Keratinocyte (primary cell): ENCODE measurements at regions not wholly inside any gene's neighbourhood (a gene's known extent, or its start where the extent isn't known, plus 50 kb on each side); places are given as distances from the start of the nearest gene placed in this dataset.

Experiments
- DNase-seq: peaks from one replicate; pipeline ENCODE4 v3.0.0-alpha.2; 2011; ENCODE audit warnings: low read depth, missing footprints, low spot score
- FAIRE-seq: peaks from 2 replicates; lab custom pipeline; 2011; peaks lifted over from hg19 to GRCh38; lab: Jason Lieb, UNC
- H2AFZ ChIP-seq: 2 replicates; pipeline ENCODE4 v1.6.0; 2012; ENCODE audit warnings: low read length, control low read depth, inconsistent platforms; ENCODE audit not compliant: control insufficient read depth
- H3K27ac ChIP-seq: 2 replicates; pipeline ENCODE4 v1.5.1; 2011; ENCODE audit warnings: low read length; ENCODE audit not compliant: control insufficient read depth, insufficient read depth
- H3K27me3 ChIP-seq: 3 replicates; pipeline ENCODE4 v1.6.0; 2011; ENCODE audit warnings: low read length; ENCODE audit not compliant: control insufficient read depth, insufficient read depth; ENCODE audit errors: extremely low read depth
- H3K36me3 ChIP-seq, 2 experiments: 2 replicates in 1 of 2; 3 replicates in 1 of 2; pipeline ENCODE4 v1.5.1; 2011; ENCODE audit warnings: low read length in 2 of 2, mild to moderate bottlenecking in 1 of 2; ENCODE audit not compliant: control insufficient read depth in 2 of 2, insufficient read depth in 2 of 2; ENCODE audit errors: extremely low read depth in 1 of 2
- H3K4me1 ChIP-seq: 3 replicates; pipeline ENCODE4 v1.5.1; 2011; ENCODE audit warnings: low read length; ENCODE audit not compliant: control insufficient read depth, insufficient read depth; ENCODE audit errors: extremely low read depth
- H3K4me2 ChIP-seq: 3 replicates; pipeline ENCODE4 v1.6.0; 2011; ENCODE audit warnings: low read depth, low read length; ENCODE audit not compliant: control insufficient read depth, insufficient read depth; ENCODE audit errors: extremely low read depth
- H3K4me3 ChIP-seq, 3 experiments: fragments of 200-600 bp in 1 of 3; sonication (generic) in 1 of 3; 2 replicates in 2 of 3; 3 replicates in 1 of 3; pipeline ENCODE4 v1.5.1; 2011 to 2016; ENCODE audit warnings: low read length in 3 of 3, mild to moderate bottlenecking in 3 of 3, control low read depth in 2 of 3, inconsistent platforms in 1 of 3, low read depth in 1 of 3, mixed read lengths in 1 of 3, mixed run types in 1 of 3, moderate library complexity in 1 of 3; ENCODE audit not compliant: control insufficient read depth in 2 of 3, insufficient read depth in 2 of 3; ENCODE audit errors: extremely low read depth in 1 of 3
- H3K79me2 ChIP-seq: 2 replicates; pipeline ENCODE4 v1.6.0; 2012; ENCODE audit warnings: low read length; ENCODE audit not compliant: control insufficient read depth, insufficient read depth
- H3K9ac ChIP-seq: 3 replicates; pipeline ENCODE4 v1.6.0; 2011; ENCODE audit warnings: low read length; ENCODE audit not compliant: control insufficient read depth, insufficient read depth; ENCODE audit errors: extremely low read depth
- H3K9me1 ChIP-seq: 3 replicates; pipeline ENCODE4 v1.6.0; 2011; ENCODE audit warnings: low read length; ENCODE audit not compliant: control insufficient read depth, insufficient read depth; ENCODE audit errors: extremely low read depth
- H3K9me3 ChIP-seq: 2 replicates; pipeline ENCODE4 v1.5.1; 2012; ENCODE audit warnings: low read depth, low read length; ENCODE audit not compliant: control insufficient read depth
- H4K20me1 ChIP-seq: 3 replicates; pipeline ENCODE4 v1.6.0; 2011; ENCODE audit warnings: low read length; ENCODE audit not compliant: control insufficient read depth, insufficient read depth; ENCODE audit errors: extremely low read depth
- EZH2 ChIP-seq: IDR thresholded peaks from one replicate; pipeline ENCODE4 v1.6.1; 2012; ENCODE audit warnings: inconsistent platforms, mild to moderate bottlenecking, low read length, moderate library complexity
- dilution Hi-C: fragments of 300-500 bp; cut with MboI; formaldehyde crosslinking; loops from one replicate; pipeline ENCODE4 v1.7.0; 2020; ENCODE audit warnings: low sequenced_read_pairs; ENCODE audit not compliant: extremely low pct_ligation_motif_present
- TF ChIP-seq, protein P1 (sequence below), 3 experiments: IDR thresholded peaks in 1 of 3; conservative IDR thresholded peaks in 1 of 3; optimal IDR thresholded peaks in 1 of 3; 2 replicates in 2 of 3; 3 replicates in 1 of 3; pipeline versions ENCODE3 to v1.5.1; 2011; ENCODE audit warnings: low read length in 3 of 3, mild to moderate bottlenecking in 3 of 3, moderate library complexity in 2 of 3, control low read depth in 1 of 3, inconsistent platforms in 1 of 3; ENCODE audit not compliant: insufficient read depth in 2 of 3; ENCODE audit errors: extremely low read depth in 1 of 3

DNA sequence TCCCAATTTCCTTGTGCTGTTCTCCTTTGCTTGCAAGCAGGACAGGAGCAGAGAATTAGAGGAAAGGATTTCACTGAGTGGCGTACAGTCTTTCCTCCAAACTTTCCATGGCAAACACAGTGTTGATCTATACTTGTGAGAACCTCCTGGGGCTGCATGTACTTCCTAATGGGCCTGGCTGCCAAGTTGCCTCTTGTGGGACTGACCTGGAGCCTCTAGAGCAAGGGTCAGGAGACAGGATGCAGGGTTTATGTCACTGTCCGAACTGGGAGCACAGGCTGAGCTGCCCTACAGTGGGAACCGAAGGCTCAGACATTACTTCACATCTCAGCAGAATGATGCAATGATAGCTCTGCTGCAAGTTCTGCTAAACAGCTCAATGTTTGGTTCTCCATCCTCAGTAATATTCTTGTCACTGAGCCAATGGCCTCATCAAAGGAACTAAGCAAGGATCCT is 102.3 kb downstream of the ENC1 start:
- Histone ChIP-seq H3K9ac (no peak overlapping the region), H4K20me1 (no peaks in the 10 kb centered on the region), H3K4me2 (no peak overlapping the region), H2AFZ (no peak overlapping the region), H3K27me3 (no peaks in the 10 kb centered on the region), H3K9me1 (no peaks in the 10 kb centered on the region), H3K27ac (no peak overlapping the region), H3K4me3 (no peak overlapping the region), H3K9me3 (no peaks in the 10 kb centered on the region), H3K4me1 (peaks cover 24% of the 10 kb centered on the region), H3K36me3 (no peaks in the 10 kb centered on the region), H3K79me2 (no peaks in the 10 kb centered on the region)
- no peak for FAIRE-seq
- dilution Hi-C loops, result no loop called here
- TF ChIP-seq, protein P1, sequence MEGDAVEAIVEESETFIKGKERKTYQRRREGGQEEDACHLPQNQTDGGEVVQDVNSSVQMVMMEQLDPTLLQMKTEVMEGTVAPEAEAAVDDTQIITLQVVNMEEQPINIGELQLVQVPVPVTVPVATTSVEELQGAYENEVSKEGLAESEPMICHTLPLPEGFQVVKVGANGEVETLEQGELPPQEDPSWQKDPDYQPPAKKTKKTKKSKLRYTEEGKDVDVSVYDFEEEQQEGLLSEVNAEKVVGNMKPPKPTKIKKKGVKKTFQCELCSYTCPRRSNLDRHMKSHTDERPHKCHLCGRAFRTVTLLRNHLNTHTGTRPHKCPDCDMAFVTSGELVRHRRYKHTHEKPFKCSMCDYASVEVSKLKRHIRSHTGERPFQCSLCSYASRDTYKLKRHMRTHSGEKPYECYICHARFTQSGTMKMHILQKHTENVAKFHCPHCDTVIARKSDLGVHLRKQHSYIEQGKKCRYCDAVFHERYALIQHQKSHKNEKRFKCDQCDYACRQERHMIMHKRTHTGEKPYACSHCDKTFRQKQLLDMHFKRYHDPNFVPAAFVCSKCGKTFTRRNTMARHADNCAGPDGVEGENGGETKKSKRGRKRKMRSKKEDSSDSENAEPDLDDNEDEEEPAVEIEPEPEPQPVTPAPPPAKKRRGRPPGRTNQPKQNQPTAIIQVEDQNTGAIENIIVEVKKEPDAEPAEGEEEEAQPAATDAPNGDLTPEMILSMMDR (optimal IDR thresholded peaks at IDR 0.05 in 1 of 3, IDR thresholded peaks at IDR 0.05 in 1 of 3, conservative IDR thresholded peaks at IDR 0.05 in 1 of 3; ENCODE audit: extremely low read depth in 1 of 3, insufficient read depth in 2 of 3, low read length in 3 of 3), result no peak
- TF ChIP-seq EZH2, result no peak
- no peak for DNase-seq

DNA sequence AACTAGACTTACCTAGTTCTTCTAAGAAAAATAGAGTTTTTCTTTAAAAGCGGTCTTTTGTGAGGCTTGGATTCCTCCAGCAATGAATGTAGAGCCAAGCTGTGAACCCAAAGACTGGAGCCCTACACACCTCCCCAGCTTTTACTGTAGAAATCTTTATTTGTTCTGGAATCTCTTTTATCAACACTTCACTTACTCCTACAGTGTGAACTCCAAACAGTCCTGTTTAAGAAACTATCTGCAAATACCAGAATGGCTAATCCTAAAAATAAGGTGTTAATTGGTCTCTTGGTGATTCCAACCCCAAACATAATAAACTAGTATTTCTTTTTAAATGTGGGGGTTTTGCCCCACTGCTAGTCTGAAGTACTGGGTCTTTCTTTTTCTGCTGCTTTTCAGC is 103.9 kb downstream of the ENC1 start:
- Histone ChIP-seq H4K20me1 (no peaks in the 10 kb centered on the region), H2AFZ (no peak overlapping the region), H3K9me1 (no peaks in the 10 kb centered on the region), H3K4me3 (no peak overlapping the region), H3K4me2 (no peak overlapping the region), H3K79me2 (no peaks in the 10 kb centered on the region), H3K9me3 (no peaks in the 10 kb centered on the region), H3K9ac (no peak overlapping the region), H3K36me3 (no peaks in the 10 kb centered on the region), H3K27me3 (no peaks in the 10 kb centered on the region), H3K4me1 (peaks cover 8% of the 10 kb centered on the region), H3K27ac (no peak overlapping the region)
- TF ChIP-seq, protein P1 (optimal IDR thresholded peaks at IDR 0.05 in 1 of 3, IDR thresholded peaks at IDR 0.05 in 1 of 3, conservative IDR thresholded peaks at IDR 0.05 in 1 of 3; ENCODE audit: extremely low read depth in 1 of 3, insufficient read depth in 2 of 3, low read length in 3 of 3), result no peak
- no peak for TF ChIP-seq EZH2
- FAIRE-seq (no peak), DNase-seq (no peak)
- dilution Hi-C loops, result no loop called here
